NCI-H748 treated with DMSO at 0.1 percent for 48 hours (cell line): ENCODE measurements at regions not wholly inside any gene's neighbourhood (a gene's known extent, or its start where the extent isn't known, plus 50 kb on each side); places are given as distances from the start of the nearest gene placed in this dataset.
"Not testable (repeated sequence)": the region's sequence is repeated elsewhere in the genome, so short reads cannot be mapped to it uniquely, and the experiment has no call there.

Experiments used
- DNase-seq: peaks from one replicate; lab custom pipeline; 2025; lab: John Stamatoyannopoulos, UW

GRCh38 chr6:141580131-141580530 is 552.6 kb upstream of the GJE1 start:
- DNase-seq = no peak

- no peak for DNase-seq
These were observed 556.0 kb upstream of the GJE1 start for GRCh38 chr6:141576751-141577150.

- DNase-seq = peak; percentile 89
These were observed 569.6 kb upstream of the GJE1 start for GRCh38 chr6:141562851-141563763.

GRCh38 chr6:141562186-141562811 is 570.4 kb upstream of the GJE1 start:
- peak; percentile 87 for DNase-seq

GRCh38 chr6:141561154-141561553 is 571.6 kb upstream of the GJE1 start:
- peak; percentile 85 for DNase-seq

GRCh38 chr6:141552463-141552862 is 580.3 kb upstream of the GJE1 start:
- DNase-seq = peak; percentile 98

GRCh38 chr6:141552031-141552430 is 580.7 kb upstream of the GJE1 start:
- DNase-seq = no peak

GRCh38 chr6:141551318-141551717 is 581.4 kb upstream of the GJE1 start:
- no peak for DNase-seq

- no peak for DNase-seq
These were observed 582.3 kb upstream of the GJE1 start for GRCh38 chr6:141550471-141550870.

GRCh38 chr6:141548966-141549365 is 583.8 kb upstream of the GJE1 start:
- no peak for DNase-seq

- no peak for DNase-seq
These were observed 591.0 kb upstream of the GJE1 start for GRCh38 chr6:141541581-141542324.

- peak; percentile 41 for DNase-seq
These were observed 592.5 kb upstream of the GJE1 start for GRCh38 chr6:141540207-141540606.

GRCh38 chr6:141539617-141540016 is 593.1 kb upstream of the GJE1 start:
- no peak for DNase-seq

GRCh38 chr6:141532211-141532610 is 600.5 kb upstream of the GJE1 start:
- no peak for DNase-seq

- DNase-seq = no peak
These were observed 601.7 kb upstream of the GJE1 start for GRCh38 chr6:141531040-141531439.

GRCh38 chr6:141528596-141528995 is 604.1 kb upstream of the GJE1 start:
- DNase-seq = no peak

- no peak for DNase-seq
These were observed 605.7 kb upstream of the GJE1 start for GRCh38 chr6:141526985-141527384.

GRCh38 chr6:141521440-141521839 is 611.3 kb upstream of the GJE1 start:
- DNase-seq = no peak

- DNase-seq = no peak
These were observed 618.9 kb upstream of the GJE1 start for GRCh38 chr6:141513830-141514229.

- DNase-seq = no peak
These were observed 621.9 kb upstream of the GJE1 start for GRCh38 chr6:141510803-141511202.

GRCh38 chr6:141506062-141506461 is 626.7 kb upstream of the GJE1 start:
- not testable (repeated sequence) for DNase-seq

- not testable (repeated sequence) for DNase-seq
These were observed 628.4 kb upstream of the GJE1 start for GRCh38 chr6:141504318-141504717.

GRCh38 chr6:141501616-141502015 is 631.1 kb upstream of the GJE1 start:
- DNase-seq = no peak
